HFF-Myc (cell line): ENCODE measurements at regions not wholly inside any gene's neighbourhood (a gene's known extent, or its start where the extent isn't known, plus 50 kb on each side); places are given as distances from the start of the nearest gene placed in this dataset.

Experiments used
- DNase-seq: peaks from one replicate; pipeline ENCODE4 v3.0.0-alpha.2; 2011; ENCODE audit warnings: low read depth; ENCODE audit errors: extremely low read depth
- H3K4me3 ChIP-seq: replicated peaks from 2 replicates; pipeline ENCODE4 v1.5.1; 2011; ENCODE audit warnings: low read depth, mild to moderate bottlenecking, control low read depth, low read length
- CTCF ChIP-seq: IDR thresholded peaks from 2 replicates; pipeline ENCODE4 v1.5.1; 2012; ENCODE audit warnings: mild to moderate bottlenecking, low read depth, low read length, control low read depth; ENCODE audit errors: missing control alignments

- no peak for DNase-seq
- no peak overlapping the region for H3K4me3 ChIP-seq
- TF ChIP-seq CTCF, result no peak
These were observed 723.9 kb downstream of the FAT4 start for GRCh38 chr4:126038502-126039144.

- TF ChIP-seq CTCF, result no peak
- no peak overlapping the region for H3K4me3 ChIP-seq
- no peak for DNase-seq
These were observed 731.4 kb downstream of the FAT4 start for GRCh38 chr4:126046081-126046614.

GRCh38 chr4:126047114-126047513 is 732.4 kb downstream of the FAT4 start:
- no peak for DNase-seq
- no peak for TF ChIP-seq CTCF
- no peak overlapping the region for H3K4me3 ChIP-seq

GRCh38 chr4:126051689-126052424 is 737.1 kb downstream of the FAT4 start:
- H3K4me3 ChIP-seq, result no peak overlapping the region
- peak; percentile 21 for TF ChIP-seq CTCF
- peak; percentile 75 for DNase-seq

- TF ChIP-seq CTCF, result no peak
- no peak overlapping the region for H3K4me3 ChIP-seq
- DNase-seq, result no peak
These were observed 741.4 kb downstream of the FAT4 start for GRCh38 chr4:126056116-126056650.

GRCh38 chr4:126057371-126057770 is 742.6 kb downstream of the FAT4 start:
- H3K4me3 ChIP-seq, result no peak overlapping the region
- no peak for TF ChIP-seq CTCF
- no peak for DNase-seq
